ENCODE measurements at regions not wholly inside any gene's neighbourhood (a gene's known extent, or its start where the extent isn't known, plus 50 kb on each side); places are given as distances from the start of the nearest gene placed in this dataset.

DNA sequence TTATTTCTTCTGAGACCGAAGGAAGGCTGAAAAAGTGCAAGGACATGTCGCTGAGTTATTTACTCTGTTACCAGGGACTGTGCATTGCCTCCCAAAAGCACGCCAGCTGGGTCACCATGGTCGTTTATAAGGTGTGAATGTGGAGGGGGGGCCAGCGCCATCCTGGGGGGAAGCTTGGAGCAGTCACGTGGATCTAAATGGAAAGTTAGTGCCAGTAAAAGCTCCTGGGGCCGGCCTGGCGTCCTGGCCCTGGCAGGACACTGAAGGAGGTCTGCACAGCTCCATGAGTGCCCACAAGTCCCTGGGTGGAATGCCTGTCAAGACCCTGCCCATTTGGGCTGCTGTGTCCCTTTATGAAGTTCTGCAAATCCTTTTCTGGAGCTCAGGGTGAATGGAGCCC, 82.6 kb downstream of the C16orf95 start:
- Histone ChIP-seq H3K36me3 (ENCODE audit: insufficient read depth, low read length) (no peaks in the 10 kb centered on the region), H3K4me3 (ENCODE audit: low read length) (no peak overlapping the region), H3K9ac (ENCODE audit: low read depth, low read length) (no peak overlapping the region), H3K9me3 (replicated peaks; ENCODE audit: low read length) (no peaks in the 10 kb centered on the region), H3K4me1 (ENCODE audit: control insufficient read depth, insufficient read depth, low read length) (no peaks in the 10 kb centered on the region), H3K27me3 (ENCODE audit: control insufficient read depth, insufficient read depth, low read length) (peaks cover 17% of the 10 kb centered on the region), H3K4me2 (ENCODE audit: low read length) (no peak overlapping the region)

GRCh38 chr16:87235810-87236515, 81.2 kb downstream of the C16orf95 start:
- Histone ChIP-seq H3K4me3 (ENCODE audit: low read length) (no peak overlapping the region), H3K36me3 (ENCODE audit: insufficient read depth, low read length) (no peaks in the 10 kb centered on the region), H3K4me2 (ENCODE audit: low read length) (no peak overlapping the region), H3K9me3 (replicated peaks; ENCODE audit: low read length) (no peaks in the 10 kb centered on the region), H3K9ac (ENCODE audit: low read depth, low read length) (no peak overlapping the region), H3K27me3 (ENCODE audit: control insufficient read depth, insufficient read depth, low read length) (peaks cover 18% of the 10 kb centered on the region), H3K4me1 (ENCODE audit: control insufficient read depth, insufficient read depth, low read length) (no peaks in the 10 kb centered on the region)

DNA sequence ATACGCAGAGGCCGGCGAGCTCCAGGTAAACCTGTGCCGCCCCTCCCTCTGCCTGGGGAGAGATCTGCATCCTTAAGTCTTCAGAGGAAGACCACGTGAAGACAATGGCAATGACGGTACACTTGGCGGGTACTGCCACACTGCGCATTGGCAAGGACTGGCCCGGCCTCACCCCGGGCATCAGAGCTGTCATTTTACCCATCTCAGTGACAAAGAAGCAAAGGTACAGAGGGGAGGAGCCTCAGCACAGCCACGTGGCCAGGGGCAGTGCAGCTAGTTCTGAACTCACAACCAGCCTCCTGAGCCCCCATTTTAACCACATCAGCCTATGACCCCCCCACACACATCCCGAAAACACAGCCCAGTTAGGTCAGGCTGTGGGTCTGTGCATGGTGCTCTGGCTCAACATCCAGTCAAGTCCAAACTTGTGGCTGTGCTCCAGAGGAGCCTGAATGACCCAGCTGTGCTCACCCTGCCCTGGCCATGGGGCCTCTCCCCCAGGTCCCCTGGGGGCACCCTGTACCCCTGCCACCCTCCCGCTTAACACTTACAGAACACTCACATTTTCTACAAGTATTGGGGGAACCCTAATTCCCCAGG, 80.6 kb downstream of the C16orf95 start:
- no peak overlapping the region for H3K4me3 ChIP-seq (ENCODE audit: low read length)
- H3K36me3 ChIP-seq (ENCODE audit: insufficient read depth, low read length): no peaks in the 10 kb centered on the region
- no peak overlapping the region for H3K4me2 ChIP-seq (ENCODE audit: low read length)
- H3K9ac ChIP-seq (ENCODE audit: low read depth, low read length): no peak overlapping the region
- no peaks in the 10 kb centered on the region for H3K9me3 ChIP-seq (replicated peaks; ENCODE audit: low read length)
- H3K27me3 ChIP-seq (ENCODE audit: control insufficient read depth, insufficient read depth, low read length): peaks cover 25% of the 10 kb centered on the region
- no peaks in the 10 kb centered on the region for H3K4me1 ChIP-seq (ENCODE audit: control insufficient read depth, insufficient read depth, low read length)

- Histone ChIP-seq H3K4me1 (ENCODE audit: control insufficient read depth, insufficient read depth, low read length) (no peaks in the 10 kb centered on the region), H3K4me2 (ENCODE audit: low read length) (no peak overlapping the region), H3K27me3 (ENCODE audit: control insufficient read depth, insufficient read depth, low read length) (peaks cover 39% of the 10 kb centered on the region), H3K36me3 (ENCODE audit: insufficient read depth, low read length) (no peaks in the 10 kb centered on the region), H3K9me3 (replicated peaks; ENCODE audit: low read length) (no peaks in the 10 kb centered on the region), H3K9ac (ENCODE audit: low read depth, low read length) (no peak overlapping the region), H3K4me3 (ENCODE audit: low read length) (no peak overlapping the region)
Measured at GRCh38 chr16:87238361-87238715, 78.9 kb downstream of the C16orf95 start.

GRCh38 chr16:87239545-87239944, 77.6 kb downstream of the C16orf95 start:
- H3K27me3 ChIP-seq (ENCODE audit: control insufficient read depth, insufficient read depth, low read length): peaks cover 46% of the 10 kb centered on the region
- no peaks in the 10 kb centered on the region for H3K4me1 ChIP-seq (ENCODE audit: control insufficient read depth, insufficient read depth, low read length)
- H3K4me2 ChIP-seq (ENCODE audit: low read length): no peak overlapping the region
- no peaks in the 10 kb centered on the region for H3K9me3 ChIP-seq (replicated peaks; ENCODE audit: low read length)
- H3K9ac ChIP-seq (ENCODE audit: low read depth, low read length): no peak overlapping the region
- no peak overlapping the region for H3K4me3 ChIP-seq (ENCODE audit: low read length)
- no peaks in the 10 kb centered on the region for H3K36me3 ChIP-seq (ENCODE audit: insufficient read depth, low read length)

DNA sequence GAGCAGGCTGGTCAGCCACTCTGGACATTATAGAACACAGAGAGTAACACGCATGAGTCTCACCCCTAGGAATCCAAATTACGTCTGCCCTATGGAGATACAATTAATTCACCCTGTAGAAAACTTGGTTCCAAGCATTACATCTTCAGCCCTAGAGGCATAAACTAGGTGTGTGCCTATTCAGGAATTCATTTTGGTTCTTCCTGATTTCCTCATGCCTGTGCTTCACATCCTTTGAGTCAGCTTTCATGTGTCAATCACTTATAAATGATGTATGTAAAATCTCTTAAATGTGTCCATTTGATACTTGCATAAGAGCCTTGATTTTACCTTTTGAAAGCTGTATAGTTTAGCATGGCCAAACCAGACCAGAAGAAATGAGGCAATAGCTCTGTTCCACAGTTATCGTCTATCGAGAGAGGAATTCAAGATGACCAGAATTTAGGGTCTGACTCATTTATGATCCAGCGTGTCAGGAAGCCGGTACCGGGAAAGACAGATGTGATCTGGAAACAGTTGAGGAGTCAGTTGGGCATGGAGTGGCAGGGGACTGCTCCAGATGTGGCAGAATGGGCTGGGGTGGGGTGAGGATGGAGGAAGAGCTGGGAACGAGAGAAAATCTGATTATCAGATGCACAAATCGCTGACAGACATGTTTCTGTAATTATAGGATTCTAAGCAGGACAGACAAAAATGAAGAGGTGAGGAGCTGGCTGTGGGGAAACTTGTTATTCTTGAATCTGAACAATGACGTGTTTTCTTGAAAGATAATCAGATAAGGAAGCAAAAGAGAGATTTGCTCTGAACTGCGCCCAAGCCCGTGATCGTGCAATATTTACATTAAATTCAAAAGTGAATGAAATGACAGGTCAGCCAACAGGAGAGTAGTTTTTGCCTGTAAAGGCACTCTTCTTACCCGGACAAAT, 76.7 kb downstream of the C16orf95 start:
- no peak overlapping the region for H3K9ac ChIP-seq (ENCODE audit: low read depth, low read length)
- H3K36me3 ChIP-seq (ENCODE audit: insufficient read depth, low read length): no peaks in the 10 kb centered on the region
- H3K27me3 ChIP-seq (ENCODE audit: control insufficient read depth, insufficient read depth, low read length): peaks cover 46% of the 10 kb centered on the region

GRCh38 chr16:87241137-87241771, 75.9 kb downstream of the C16orf95 start:
- H3K9ac ChIP-seq (ENCODE audit: low read depth, low read length): no peak overlapping the region
- no peaks in the 10 kb centered on the region for H3K9me3 ChIP-seq (replicated peaks; ENCODE audit: low read length)
- peaks cover 51% of the 10 kb centered on the region for H3K27me3 ChIP-seq (ENCODE audit: control insufficient read depth, insufficient read depth, low read length)
- H3K4me3 ChIP-seq (ENCODE audit: low read length): no peak overlapping the region
- H3K4me2 ChIP-seq (ENCODE audit: low read length): no peak overlapping the region
- H3K36me3 ChIP-seq (ENCODE audit: insufficient read depth, low read length): no peaks in the 10 kb centered on the region
- no peaks in the 10 kb centered on the region for H3K4me1 ChIP-seq (ENCODE audit: control insufficient read depth, insufficient read depth, low read length)

More for the DNA sequence above, 76.7 kb downstream of the C16orf95 start:
- no peaks in the 10 kb centered on the region for H3K9me3 ChIP-seq (replicated peaks; ENCODE audit: low read length)
- no peak overlapping the region for H3K4me3 ChIP-seq (ENCODE audit: low read length)
- no peaks in the 10 kb centered on the region for H3K4me1 ChIP-seq (ENCODE audit: control insufficient read depth, insufficient read depth, low read length)
- H3K4me2 ChIP-seq (ENCODE audit: low read length): no peak overlapping the region

DNA sequence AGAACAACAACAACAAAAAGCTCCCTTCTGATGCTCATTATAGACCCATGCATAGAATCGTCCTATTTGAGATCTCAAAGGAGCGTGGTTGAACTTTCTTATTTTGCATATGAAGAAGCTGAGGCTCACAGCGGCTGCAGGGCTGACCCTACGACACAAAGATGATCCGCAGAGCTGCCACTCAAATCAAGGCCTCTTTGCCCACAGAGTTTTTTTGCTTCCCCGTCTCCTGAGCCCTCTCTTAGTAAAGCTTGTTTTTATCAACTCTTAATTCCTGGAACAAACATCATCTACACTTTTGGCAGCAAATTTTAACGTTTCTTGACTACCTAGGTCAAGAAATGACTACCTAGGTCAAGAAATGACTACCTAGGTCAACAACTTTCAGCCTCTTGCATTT, 73.7 kb downstream of the C16orf95 start:
- Histone ChIP-seq H3K4me1 (ENCODE audit: control insufficient read depth, insufficient read depth, low read length) (no peaks in the 10 kb centered on the region), H3K27me3 (ENCODE audit: control insufficient read depth, insufficient read depth, low read length) (peaks cover 62% of the 10 kb centered on the region), H3K4me3 (ENCODE audit: low read length) (no peak overlapping the region), H3K4me2 (ENCODE audit: low read length) (no peak overlapping the region), H3K9me3 (replicated peaks; ENCODE audit: low read length) (no peaks in the 10 kb centered on the region), H3K9ac (ENCODE audit: low read depth, low read length) (no peak overlapping the region), H3K36me3 (ENCODE audit: insufficient read depth, low read length) (no peaks in the 10 kb centered on the region)

DNA sequence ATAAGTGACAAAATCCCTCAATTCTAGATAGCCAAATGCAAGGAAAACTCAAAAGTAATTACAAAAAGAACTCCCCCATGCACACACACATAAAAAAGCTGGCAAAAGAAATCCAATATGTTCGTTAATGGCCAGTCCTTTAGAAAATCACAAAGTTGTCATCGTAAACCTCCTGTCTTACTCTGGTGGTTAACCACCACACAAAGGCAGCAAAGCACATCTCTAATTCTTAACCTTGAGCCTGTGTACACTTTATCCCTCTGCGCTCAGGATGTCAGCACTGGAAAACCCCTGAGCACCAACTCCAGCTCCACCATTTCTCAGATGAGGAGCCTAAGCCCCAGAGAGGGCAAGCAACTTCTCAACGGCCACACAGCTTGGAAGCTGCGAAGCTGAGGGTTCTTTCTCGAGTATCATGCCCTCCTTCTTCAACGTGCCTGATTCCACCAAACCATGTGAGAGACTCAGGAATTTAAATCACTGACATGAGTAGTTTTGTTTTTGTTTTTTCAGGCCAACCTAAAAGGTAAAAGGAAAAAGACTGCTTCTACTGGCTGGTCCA, 72.5 kb downstream of the C16orf95 start:
- no peak overlapping the region for H3K4me2 ChIP-seq (ENCODE audit: low read length)
- no peaks in the 10 kb centered on the region for H3K9me3 ChIP-seq (replicated peaks; ENCODE audit: low read length)
- peaks cover 62% of the 10 kb centered on the region for H3K27me3 ChIP-seq (ENCODE audit: control insufficient read depth, insufficient read depth, low read length)
- no peak overlapping the region for H3K4me3 ChIP-seq (ENCODE audit: low read length)
- H3K9ac ChIP-seq (ENCODE audit: low read depth, low read length): no peak overlapping the region
- H3K36me3 ChIP-seq (ENCODE audit: insufficient read depth, low read length): no peaks in the 10 kb centered on the region
- no peaks in the 10 kb centered on the region for H3K4me1 ChIP-seq (ENCODE audit: control insufficient read depth, insufficient read depth, low read length)

- H3K27me3 ChIP-seq (ENCODE audit: control insufficient read depth, insufficient read depth, low read length): peaks cover 66% of the 10 kb centered on the region
- H3K4me2 ChIP-seq (ENCODE audit: low read length): no peak overlapping the region
- no peaks in the 10 kb centered on the region for H3K4me1 ChIP-seq (ENCODE audit: control insufficient read depth, insufficient read depth, low read length)
- H3K36me3 ChIP-seq (ENCODE audit: insufficient read depth, low read length): no peaks in the 10 kb centered on the region
- no peak overlapping the region for H3K4me3 ChIP-seq (ENCODE audit: low read length)
- no peaks in the 10 kb centered on the region for H3K9me3 ChIP-seq (replicated peaks; ENCODE audit: low read length)
- H3K9ac ChIP-seq (ENCODE audit: low read depth, low read length): no peak overlapping the region
Measured at GRCh38 chr16:87245511-87245910, 71.7 kb downstream of the C16orf95 start.
